ENCODE measurements at regions not wholly inside any gene's neighbourhood (a gene's known extent, or its start where the extent isn't known, plus 50 kb on each side); places are given as distances from the start of the nearest gene placed in this dataset.

- TF ChIP-seq POLR2A (IDR thresholded peaks at IDR 0.05) (no peak), CTCF (IDR thresholded peaks at IDR 0.05 in 4 of 5, conservative IDR thresholded peaks at IDR 0.05 in 1 of 5) (no peak)
These were observed 327.3 kb upstream of the GBE1 start for GRCh38 chr3:82088749-82089148.
